NB4 (cell line): ENCODE measurements at regions not wholly inside any gene's neighbourhood (a gene's known extent, or its start where the extent isn't known, plus 50 kb on each side); places are given as distances from the start of the nearest gene placed in this dataset.

Experiments
- CTCF ChIP-seq: IDR thresholded peaks from one replicate; pipeline ENCODE4 v1.5.1; 2012; ENCODE audit warnings: low read depth, low read length
- MAX ChIP-seq: IDR thresholded peaks from 2 replicates; pipeline ENCODE4 v1.6.1; 2011; ENCODE audit warnings: low read depth, low read length
- POLR2A ChIP-seq: IDR thresholded peaks from 2 replicates; pipeline ENCODE4 v1.6.1; 2011; ENCODE audit warnings: mild to moderate bottlenecking; ENCODE audit not compliant: insufficient read length; ENCODE audit errors: extremely low read depth

GRCh38 chr4:134668237-134668636, 466.6 kb upstream of the PABPC4L start:
- TF ChIP-seq POLR2A (no peak), CTCF (no peak), MAX (no peak)
